ENCODE measurements at regions not wholly inside any gene's neighbourhood (a gene's known extent, or its start where the extent isn't known, plus 50 kb on each side); places are given as distances from the start of the nearest gene placed in this dataset.

DNA sequence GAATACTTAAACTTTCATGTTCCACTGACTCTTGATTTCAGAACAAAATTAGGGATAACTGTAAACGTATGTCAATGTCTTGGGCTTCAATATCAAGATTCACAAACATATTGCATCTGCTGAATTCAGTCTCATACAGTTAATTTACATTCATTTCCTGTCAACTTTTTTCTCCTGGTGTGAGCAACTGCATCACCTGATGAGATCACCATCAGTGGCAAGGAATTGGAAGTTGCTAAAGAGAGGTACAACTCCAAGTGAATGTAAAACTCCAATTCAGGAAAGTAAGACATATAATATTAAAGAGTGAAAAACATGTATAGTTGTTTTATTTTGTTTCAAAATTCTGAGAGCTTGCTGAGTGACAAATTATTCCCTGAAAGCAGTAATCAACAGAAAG is 1336.2 kb upstream of the C9orf72 start:
- peaks cover 0 to 3% (median 0%) of the 10 kb centered on the region in 3 donors for H3K36me3 Mint-ChIP-seq
- DNase-seq = no peak
- H3K27me3 Mint-ChIP-seq (ENCODE audit: low read depth in 3 of 3) = no peaks in the 10 kb centered on the region
- H3K4me3 Mint-ChIP-seq = no peak overlapping the region
- H3K27ac Mint-ChIP-seq = no peak overlapping the region
- H3K4me1 Mint-ChIP-seq = no peaks in the 10 kb centered on the region
- peaks cover 0 to 23% (median 7%) of the 10 kb centered on the region in 6 donors for H3K9me3 Mint-ChIP-seq

DNA sequence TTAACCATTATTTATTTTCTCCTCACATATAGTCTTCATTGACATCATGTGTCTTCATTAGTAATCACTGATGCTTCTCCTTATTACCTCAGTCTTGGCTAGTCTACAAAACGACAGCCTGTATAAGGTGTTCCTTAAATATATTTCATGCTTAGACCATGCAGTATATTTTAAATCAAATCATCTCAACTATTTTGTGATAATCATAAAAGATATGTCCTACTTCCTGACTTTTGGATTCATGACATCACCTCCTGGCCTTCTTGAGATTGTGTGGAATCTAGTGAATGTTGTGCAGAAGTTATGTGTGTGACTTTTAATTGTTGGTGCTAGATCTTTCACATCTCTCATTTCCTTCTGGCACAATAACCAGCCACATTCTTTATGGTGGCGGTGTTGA is 1339.3 kb upstream of the C9orf72 start:
- Mint-ChIP-seq H3K9me3 (peaks cover 2 to 22% (median 8%) of the 10 kb centered on the region in 6 donors), H3K4me1 (no peaks in the 10 kb centered on the region), H3K36me3 (no peaks in the 10 kb centered on the region), H3K27ac (no peak overlapping the region), H3K4me3 (no peak overlapping the region), H3K27me3 (ENCODE audit: low read depth in 3 of 3) (no peaks in the 10 kb centered on the region)
- no peak for DNase-seq

DNA sequence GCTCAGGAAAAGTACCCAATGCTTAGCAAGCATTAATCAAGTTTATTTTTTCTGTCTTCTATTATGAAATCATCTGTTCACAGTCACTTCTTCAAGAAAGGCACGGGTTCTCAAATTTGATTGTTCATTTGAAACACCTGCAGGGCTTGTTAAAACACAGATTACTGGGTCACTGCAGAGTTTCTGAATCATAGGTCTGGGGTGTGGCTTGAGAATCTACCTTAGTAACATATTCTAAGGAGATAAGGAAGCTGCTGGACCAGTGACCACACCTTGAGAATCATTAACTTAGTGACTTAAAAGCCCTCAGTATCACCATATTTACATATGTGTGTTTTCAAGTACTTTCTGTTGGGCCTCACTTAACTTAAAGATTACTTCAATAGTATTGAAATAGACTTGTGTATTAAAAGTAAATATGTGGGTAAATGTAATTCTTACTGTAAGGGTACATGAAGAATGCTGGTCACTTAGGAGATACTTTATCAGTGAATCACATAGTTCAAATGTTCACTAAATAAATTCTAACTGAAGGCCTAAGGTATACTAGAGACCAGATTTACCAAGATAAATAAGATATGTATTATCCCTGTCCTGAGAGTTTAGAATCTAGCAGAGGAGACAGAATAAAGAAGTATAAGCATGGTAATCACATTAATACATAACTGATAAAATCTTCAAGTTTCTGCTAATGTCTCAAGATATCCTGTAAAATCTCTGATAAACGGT is 1342.1 kb upstream of the C9orf72 start:
- Mint-ChIP-seq H3K4me1 (peaks cover 0 to 3% of the 10 kb centered on the region in 2 donors), H3K9me3 (peaks cover 2 to 24% (median 13%) of the 10 kb centered on the region in 6 donors), H3K27me3 (ENCODE audit: low read depth in 3 of 3) (no peaks in the 10 kb centered on the region), H3K36me3 (no peaks in the 10 kb centered on the region), H3K4me3 (no peak overlapping the region), H3K27ac (no peak overlapping the region)
- DNase-seq = no peak

DNA sequence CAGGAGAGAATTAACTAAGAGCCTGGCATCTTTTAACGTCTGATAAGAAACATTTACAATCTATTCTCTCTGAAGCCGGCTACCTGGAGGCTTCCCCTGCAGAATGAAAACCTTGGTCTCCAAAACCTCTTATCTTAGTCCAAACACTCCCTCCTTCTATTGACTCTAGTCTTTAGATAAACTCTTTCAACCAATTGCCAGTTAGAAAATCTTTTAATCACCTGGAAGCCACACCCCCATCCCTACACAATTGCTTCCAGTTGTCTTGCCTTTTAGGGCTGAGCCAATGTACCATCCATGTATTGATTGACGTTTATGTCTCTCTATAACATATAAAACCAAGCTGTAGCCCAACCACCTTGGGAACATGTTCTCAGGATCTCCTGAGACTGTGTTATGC is 1343.1 kb upstream of the C9orf72 start:
- DNase-seq = no peak
- Mint-ChIP-seq H3K36me3 (no peaks in the 10 kb centered on the region), H3K27me3 (ENCODE audit: low read depth in 3 of 3) (no peaks in the 10 kb centered on the region), H3K4me3 (no peak overlapping the region), H3K9me3 (peaks cover 2 to 26% (median 14%) of the 10 kb centered on the region in 6 donors), H3K27ac (no peak overlapping the region), H3K4me1 (peaks cover 0 to 3% of the 10 kb centered on the region in 2 donors)

DNA sequence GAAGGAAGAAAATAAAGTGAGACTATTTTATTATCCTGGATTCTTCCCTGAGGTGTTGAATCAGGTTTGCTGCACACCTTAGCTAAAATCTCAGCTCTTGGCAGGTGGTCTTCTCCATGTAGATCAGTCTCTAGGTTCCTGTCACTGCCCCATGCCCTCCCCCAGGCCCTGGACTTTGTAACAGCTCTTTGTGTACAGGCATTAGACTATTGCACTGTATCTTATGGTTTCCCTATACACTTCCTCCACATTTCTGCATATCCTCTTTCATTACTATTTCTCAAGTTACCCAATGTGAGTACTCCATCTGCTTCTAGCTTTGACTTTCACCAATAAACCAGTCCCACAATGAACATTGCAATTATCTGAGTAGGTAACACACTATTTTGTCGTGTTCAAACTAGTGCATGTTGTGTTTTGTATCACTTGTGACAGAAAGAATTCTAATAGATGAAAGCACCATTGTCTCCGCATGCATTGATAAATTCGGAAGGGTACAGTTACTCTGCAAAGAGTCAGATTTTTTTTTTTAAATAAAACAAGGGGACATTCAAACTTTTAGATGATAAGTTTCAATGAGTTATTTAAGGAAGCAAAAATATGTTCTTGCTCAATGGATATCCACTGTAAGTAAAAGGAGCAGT is 1348.7 kb upstream of the C9orf72 start:
- peaks cover 0 to under 1% (median 0%) of the 10 kb centered on the region in 3 donors for H3K27me3 Mint-ChIP-seq (ENCODE audit: low read depth in 3 of 3)
- no peak overlapping the region for H3K4me3 Mint-ChIP-seq
- H3K9me3 Mint-ChIP-seq = peaks cover under 1 to 31% (median 9%) of the 10 kb centered on the region in 6 donors
- no peak overlapping the region for H3K27ac Mint-ChIP-seq
- peaks cover 1 to 4% of the 10 kb centered on the region in 2 donors for H3K4me1 Mint-ChIP-seq
- H3K36me3 Mint-ChIP-seq = peaks cover 0 to 4% (median 0%) of the 10 kb centered on the region in 3 donors
- no peak for DNase-seq

- Mint-ChIP-seq H3K36me3 (peaks cover 0 to 4% (median 0%) of the 10 kb centered on the region in 3 donors), H3K27ac (no peak overlapping the region), H3K9me3 (peaks cover 0 to 35% (median 6%) of the 10 kb centered on the region in 6 donors), H3K4me1 (peaks cover 4 to 6% of the 10 kb centered on the region in 2 donors), H3K27me3 (ENCODE audit: low read depth in 3 of 3) (peaks cover 0 to 1% (median 0%) of the 10 kb centered on the region in 3 donors), H3K4me3 (no peak overlapping the region)
- no peak for DNase-seq
These were observed 1349.6 kb upstream of the C9orf72 start for GRCh38 chr9:28922891-28923290.

DNA sequence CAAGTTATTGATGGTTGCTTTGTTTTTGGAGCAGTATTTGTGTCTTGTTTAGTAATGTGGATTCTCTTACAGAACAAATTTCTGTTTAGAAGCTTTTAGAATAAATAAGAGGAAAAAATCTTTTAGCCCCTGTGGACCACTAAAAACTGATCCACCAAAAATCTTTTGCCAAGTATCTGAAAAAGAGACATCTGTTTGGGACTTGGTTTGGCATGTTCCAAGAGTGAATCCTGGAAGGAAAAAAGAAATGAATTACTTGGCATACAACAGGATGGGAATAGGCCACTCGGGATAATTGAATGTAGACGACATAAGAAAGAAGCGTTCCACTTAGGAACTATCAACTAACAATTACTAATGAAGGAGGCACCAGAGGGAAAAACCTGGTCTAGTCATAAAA is 1350.1 kb upstream of the C9orf72 start:
- Mint-ChIP-seq H3K4me3 (no peak overlapping the region), H3K4me1 (peaks cover 3 to 6% of the 10 kb centered on the region in 2 donors), H3K36me3 (peaks cover 0 to 4% (median 0%) of the 10 kb centered on the region in 3 donors), H3K27ac (no peak overlapping the region), H3K27me3 (ENCODE audit: low read depth in 3 of 3) (peaks cover 0 to 1% (median 0%) of the 10 kb centered on the region in 3 donors), H3K9me3 (peaks cover 0 to 35% (median 6%) of the 10 kb centered on the region in 6 donors)
- no peak for DNase-seq

DNA sequence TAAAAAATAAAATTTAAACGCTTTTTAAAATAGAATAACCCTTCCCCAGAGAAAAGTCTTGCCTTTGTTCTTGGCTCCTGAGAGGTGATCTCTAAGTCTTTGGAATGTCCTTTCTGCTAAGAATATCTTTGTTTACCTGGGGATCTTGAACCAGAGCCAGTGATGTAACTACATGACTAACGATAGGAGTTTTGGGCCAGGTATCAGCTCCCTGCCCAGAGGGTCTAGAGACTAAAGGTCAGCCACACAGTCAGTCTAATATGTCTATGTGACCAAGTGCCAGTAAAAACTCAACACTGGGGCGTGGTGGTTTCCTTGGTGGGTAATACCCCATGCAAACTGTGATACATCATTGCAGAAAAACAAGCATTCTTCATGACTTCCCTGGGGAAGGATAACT is 1351.9 kb upstream of the C9orf72 start:
- Mint-ChIP-seq H3K4me3 (no peak overlapping the region), H3K36me3 (peaks cover 0 to 4% (median 0%) of the 10 kb centered on the region in 3 donors), H3K4me1 (peaks cover 4 to 9% of the 10 kb centered on the region in 2 donors), H3K9me3 (peaks cover 0 to 35% (median 3%) of the 10 kb centered on the region in 6 donors), H3K27ac (no peak overlapping the region), H3K27me3 (ENCODE audit: low read depth in 3 of 3) (peaks cover 0 to 1% (median 0%) of the 10 kb centered on the region in 3 donors)
- DNase-seq = no peak

- no peak overlapping the region for H3K4me3 Mint-ChIP-seq
- peaks cover 0 to 3% (median 0%) of the 10 kb centered on the region in 3 donors for H3K27me3 Mint-ChIP-seq (ENCODE audit: low read depth in 3 of 3)
These were observed 1353.0 kb upstream of the C9orf72 start for GRCh38 chr9:28926306-28926705.

DNA sequence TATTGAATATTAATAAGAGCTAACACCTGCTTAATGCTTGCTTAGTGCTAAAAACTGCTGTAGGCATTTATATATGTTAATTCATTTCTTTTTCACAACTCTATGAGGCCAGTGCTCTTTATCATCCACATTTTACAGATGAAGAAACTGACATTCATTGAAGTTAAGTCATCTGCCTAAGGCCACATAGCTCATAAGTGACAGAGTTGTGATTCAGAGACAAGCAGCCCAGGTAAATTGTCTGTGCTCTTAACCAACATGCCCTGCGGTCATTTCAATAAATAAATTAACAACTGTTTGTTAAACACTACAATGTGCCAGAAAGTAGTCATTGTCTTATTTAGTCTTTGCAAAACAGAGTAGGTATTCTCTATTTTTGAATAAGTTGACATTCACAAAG is 1354.4 kb upstream of the C9orf72 start:
- no peak overlapping the region for H3K27ac Mint-ChIP-seq
- H3K4me1 Mint-ChIP-seq = peaks cover 4 to 13% of the 10 kb centered on the region in 2 donors
- peaks cover 0 to 37% (median 5%) of the 10 kb centered on the region in 6 donors for H3K9me3 Mint-ChIP-seq
- H3K4me3 Mint-ChIP-seq = no peak overlapping the region
- peaks cover 0 to 4% (median 0%) of the 10 kb centered on the region in 3 donors for H3K36me3 Mint-ChIP-seq
- no peak for DNase-seq
- peaks cover 0 to 3% (median 0%) of the 10 kb centered on the region in 3 donors for H3K27me3 Mint-ChIP-seq (ENCODE audit: low read depth in 3 of 3)

More at GRCh38 chr9:28926306-28926705, 1353.0 kb upstream of the C9orf72 start:
- no peak overlapping the region for H3K27ac Mint-ChIP-seq
- peaks cover 4 to 13% of the 10 kb centered on the region in 2 donors for H3K4me1 Mint-ChIP-seq
- DNase-seq = no peak
- peaks cover 0 to 4% (median 0%) of the 10 kb centered on the region in 3 donors for H3K36me3 Mint-ChIP-seq
- peaks cover 0 to 32% (median 3%) of the 10 kb centered on the region in 6 donors for H3K9me3 Mint-ChIP-seq

DNA sequence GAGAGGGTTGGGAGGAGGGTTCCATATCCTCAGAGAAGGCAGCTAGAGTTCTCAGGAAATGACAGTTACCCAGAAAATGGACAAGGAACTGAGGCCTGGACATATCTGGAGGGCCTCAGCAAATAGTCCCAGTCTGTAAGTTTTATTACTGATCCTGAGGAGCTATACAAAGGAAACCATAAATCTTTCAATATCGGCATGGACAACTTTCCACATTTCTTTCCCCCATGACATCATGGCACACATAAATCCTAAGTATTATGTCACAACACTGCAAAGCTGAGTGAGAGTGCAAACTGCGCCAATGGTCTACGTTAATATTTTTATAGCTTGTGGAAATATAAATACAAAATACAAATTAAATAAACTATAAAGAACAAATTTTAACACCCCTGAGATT is 1356.2 kb upstream of the C9orf72 start:
- DNase-seq = no peak
- H3K4me3 Mint-ChIP-seq = no peak overlapping the region
- no peak overlapping the region for H3K27ac Mint-ChIP-seq
- peaks cover 0 to 3% (median 0%) of the 10 kb centered on the region in 3 donors for H3K27me3 Mint-ChIP-seq (ENCODE audit: low read depth in 3 of 3)
- peaks cover 5 to 13% of the 10 kb centered on the region in 2 donors for H3K4me1 Mint-ChIP-seq
- no peaks in the 10 kb centered on the region for H3K36me3 Mint-ChIP-seq
- peaks cover 0 to 27% (median 8%) of the 10 kb centered on the region in 6 donors for H3K9me3 Mint-ChIP-seq

- peaks cover 4 to 13% of the 10 kb centered on the region in 2 donors for H3K4me1 Mint-ChIP-seq
- no peak for DNase-seq
- H3K9me3 Mint-ChIP-seq = peaks cover 0 to 27% (median 8%) of the 10 kb centered on the region in 6 donors
- no peak overlapping the region for H3K4me3 Mint-ChIP-seq
- peaks cover 0 to 3% (median 0%) of the 10 kb centered on the region in 3 donors for H3K27me3 Mint-ChIP-seq (ENCODE audit: low read depth in 3 of 3)
- no peaks in the 10 kb centered on the region for H3K36me3 Mint-ChIP-seq
- no peak overlapping the region for H3K27ac Mint-ChIP-seq
These were observed 1357.5 kb upstream of the C9orf72 start for GRCh38 chr9:28930766-28931165.

- Mint-ChIP-seq H3K9me3 (peaks cover 6 to 15% (median 11%) of the 10 kb centered on the region in 6 donors), H3K36me3 (peaks cover 0 to 3% (median 0%) of the 10 kb centered on the region in 3 donors), H3K4me3 (no peak overlapping the region), H3K4me1 (peaks cover 10 to 23% of the 10 kb centered on the region in 2 donors), H3K27me3 (ENCODE audit: low read depth in 3 of 3) (peaks cover 0 to 1% (median 0%) of the 10 kb centered on the region in 3 donors), H3K27ac (no peak overlapping the region)
- DNase-seq = no peak
These were observed 1360.8 kb upstream of the C9orf72 start for GRCh38 chr9:28934111-28934510.

GRCh38 chr9:28938981-28939380 is 1365.7 kb upstream of the C9orf72 start:
- Mint-ChIP-seq H3K27ac (no peak overlapping the region), H3K4me3 (no peak overlapping the region), H3K36me3 (peaks cover 0 to 3% (median 0%) of the 10 kb centered on the region in 3 donors), H3K4me1 (peaks cover 8 to 19% of the 10 kb centered on the region in 2 donors), H3K27me3 (ENCODE audit: low read depth in 3 of 3) (peaks cover 0 to 1% (median 0%) of the 10 kb centered on the region in 3 donors), H3K9me3 (peaks cover 6 to 14% (median 9%) of the 10 kb centered on the region in 6 donors)
- no peak for DNase-seq
